C4-2B (cell line): ENCODE measurements at regions not wholly inside any gene's neighbourhood (a gene's known extent, or its start where the extent isn't known, plus 50 kb on each side); places are given as distances from the start of the nearest gene placed in this dataset.

Source experiments
- CTCF ChIP-seq: fragments of 450-650 bp; conservative IDR thresholded peaks from 2 replicates; pipeline ENCODE4 v1.5.1; 2017; ENCODE audit warnings: mild to moderate bottlenecking
- ZFX ChIP-seq: fragments of 450-650 bp; IDR thresholded peaks from 2 replicates; pipeline ENCODE4 v1.6.1; 2017

- TF ChIP-seq CTCF (no peak), ZFX (no peak)
Observed at GRCh38 chr1:106111044-106111443, 945.4 kb upstream of the PRMT6 start.
